OCI-LY1 (cell line): ENCODE measurements at regions not wholly inside any gene's neighbourhood (a gene's known extent, or its start where the extent isn't known, plus 50 kb on each side); places are given as distances from the start of the nearest gene placed in this dataset.

ENCODE experiments used
- CTCF ChIP-seq: fragments of 200-600 bp; sonication (generic), shearing (Covaris generic); IDR thresholded peaks from 2 replicates; pipeline ENCODE4 v1.5.1; 2017; ENCODE audit warnings: mild to moderate bottlenecking, antibody characterized with exemption, low read length, moderate library complexity, mixed read lengths
- EZH2 ChIP-seq: fragments of 200-600 bp; sonication (generic), shearing (Covaris generic); IDR thresholded peaks from 2 replicates; pipeline ENCODE4 v1.8.0; 2017; ENCODE audit warnings: borderline replicate concordance, mixed run types, mild to moderate bottlenecking, antibody characterized with exemption, low read length, moderate library complexity, mixed read lengths

DNA sequence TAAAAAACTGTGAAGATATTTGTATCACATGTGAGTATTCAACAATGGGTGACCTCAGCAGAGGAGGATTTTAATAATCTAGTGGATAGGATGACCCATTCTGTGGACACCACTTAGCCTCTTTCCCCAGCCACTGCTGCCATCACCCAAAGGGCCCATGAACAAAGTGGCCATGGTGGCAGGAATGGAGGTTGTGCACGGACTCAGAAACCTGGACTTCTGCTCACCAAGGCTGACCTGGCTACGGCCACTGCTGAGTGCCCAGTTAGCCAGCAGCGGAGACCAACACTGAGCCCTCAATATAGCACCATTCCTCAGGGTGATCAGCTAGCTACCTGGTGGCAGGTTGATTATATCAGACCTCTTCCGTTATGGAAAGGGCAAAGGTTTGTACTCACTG, 1410.4 kb upstream of the CDH9 start:
- TF ChIP-seq CTCF, result no peak
- TF ChIP-seq EZH2, result no peak
